ENCODE measurements at regions not wholly inside any gene's neighbourhood (a gene's known extent, or its start where the extent isn't known, plus 50 kb on each side); places are given as distances from the start of the nearest gene placed in this dataset.

DNA sequence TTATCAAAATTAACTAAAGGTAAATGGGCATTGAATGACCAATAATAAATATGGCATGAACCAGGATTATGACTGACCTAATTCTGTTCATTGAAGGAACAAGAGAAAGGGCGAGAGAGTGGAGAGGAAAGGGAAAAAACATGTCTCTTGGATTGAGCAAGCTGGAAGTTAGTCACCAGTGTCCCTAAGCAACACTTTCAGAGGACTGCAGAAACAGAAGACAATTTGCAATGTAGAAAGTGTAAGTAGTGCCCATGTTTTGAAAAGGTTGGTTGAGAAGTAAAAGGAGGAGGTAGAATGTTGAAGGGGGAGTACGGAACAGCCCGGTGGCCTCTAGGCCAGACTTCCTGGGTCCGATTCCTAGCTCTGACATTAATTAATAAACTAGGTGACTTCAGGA is 94.6 kb downstream of the FAS start:
- Histone ChIP-seq H3K9me3 (ENCODE audit: severe bottlenecking) (no peaks in the 10 kb centered on the region), H3K36me3 (ENCODE audit: low read depth) (no peaks in the 10 kb centered on the region), H3K4me3 (ENCODE audit: severe bottlenecking) (no peak overlapping the region), H3K27me3 (ENCODE audit: insufficient read depth, poor library complexity, severe bottlenecking) (no peaks in the 10 kb centered on the region), H3K4me1 (ENCODE audit: insufficient read depth, poor library complexity, severe bottlenecking) (no peaks in the 10 kb centered on the region), H3K27ac (ENCODE audit: poor library complexity, severe bottlenecking) (no peak overlapping the region)
- no peak for ATAC-seq (ENCODE audit: low read depth)
- no peak for DNase-seq (ENCODE audit: low spot score)
- TF ChIP-seq, protein P1, sequence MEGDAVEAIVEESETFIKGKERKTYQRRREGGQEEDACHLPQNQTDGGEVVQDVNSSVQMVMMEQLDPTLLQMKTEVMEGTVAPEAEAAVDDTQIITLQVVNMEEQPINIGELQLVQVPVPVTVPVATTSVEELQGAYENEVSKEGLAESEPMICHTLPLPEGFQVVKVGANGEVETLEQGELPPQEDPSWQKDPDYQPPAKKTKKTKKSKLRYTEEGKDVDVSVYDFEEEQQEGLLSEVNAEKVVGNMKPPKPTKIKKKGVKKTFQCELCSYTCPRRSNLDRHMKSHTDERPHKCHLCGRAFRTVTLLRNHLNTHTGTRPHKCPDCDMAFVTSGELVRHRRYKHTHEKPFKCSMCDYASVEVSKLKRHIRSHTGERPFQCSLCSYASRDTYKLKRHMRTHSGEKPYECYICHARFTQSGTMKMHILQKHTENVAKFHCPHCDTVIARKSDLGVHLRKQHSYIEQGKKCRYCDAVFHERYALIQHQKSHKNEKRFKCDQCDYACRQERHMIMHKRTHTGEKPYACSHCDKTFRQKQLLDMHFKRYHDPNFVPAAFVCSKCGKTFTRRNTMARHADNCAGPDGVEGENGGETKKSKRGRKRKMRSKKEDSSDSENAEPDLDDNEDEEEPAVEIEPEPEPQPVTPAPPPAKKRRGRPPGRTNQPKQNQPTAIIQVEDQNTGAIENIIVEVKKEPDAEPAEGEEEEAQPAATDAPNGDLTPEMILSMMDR (IDR thresholded peaks at IDR 0.05; ENCODE audit: poor library complexity, severe bottlenecking) = no peak

DNA sequence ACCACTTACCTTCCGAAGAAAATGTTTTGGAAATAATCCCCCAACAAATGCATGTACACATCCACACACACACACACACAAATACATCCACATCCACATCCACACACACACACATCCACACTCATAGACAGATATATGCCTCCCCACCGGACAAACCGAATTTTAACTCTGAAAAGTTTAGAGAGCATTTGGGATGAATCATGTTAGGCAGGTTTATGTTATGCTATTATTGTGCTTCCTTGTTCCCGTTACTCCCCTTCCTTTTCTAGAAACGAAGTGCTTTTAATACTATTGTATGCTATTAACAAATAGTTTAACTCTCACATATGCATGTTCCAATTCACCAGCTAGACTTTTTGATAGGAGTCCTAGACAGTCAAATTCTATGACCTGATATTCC is 91.5 kb downstream of the FAS start:
- Histone ChIP-seq H3K4me3 (ENCODE audit: severe bottlenecking) (no peak overlapping the region), H3K4me1 (ENCODE audit: insufficient read depth, poor library complexity, severe bottlenecking) (no peaks in the 10 kb centered on the region), H3K36me3 (ENCODE audit: low read depth) (no peaks in the 10 kb centered on the region), H3K27ac (ENCODE audit: poor library complexity, severe bottlenecking) (no peak overlapping the region), H3K9me3 (ENCODE audit: severe bottlenecking) (no peaks in the 10 kb centered on the region), H3K27me3 (ENCODE audit: insufficient read depth, poor library complexity, severe bottlenecking) (no peaks in the 10 kb centered on the region)
- ATAC-seq (ENCODE audit: low read depth) (no peak), DNase-seq (ENCODE audit: low spot score) (no peak)
- TF ChIP-seq, protein P1 (IDR thresholded peaks at IDR 0.05; ENCODE audit: poor library complexity, severe bottlenecking) = no peak

DNA sequence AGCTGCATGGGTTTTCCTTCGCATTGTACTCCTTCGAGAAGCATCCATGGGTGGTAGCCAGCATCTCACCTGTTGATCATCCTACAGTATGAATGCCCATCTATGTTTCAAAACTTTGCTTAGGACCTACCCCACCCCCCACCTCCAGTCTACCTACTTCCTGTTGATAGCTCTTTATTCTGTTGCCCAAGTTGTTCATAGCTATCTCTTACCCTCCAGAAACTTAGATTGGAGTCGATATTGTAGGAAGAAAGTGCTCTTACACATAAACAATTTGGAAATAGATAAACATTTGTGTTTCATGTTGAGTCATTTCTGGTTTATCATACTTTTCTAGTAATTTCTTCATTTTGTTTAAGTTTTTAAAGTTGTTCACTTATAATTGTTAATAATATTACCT is 90.1 kb downstream of the FAS start:
- ATAC-seq (ENCODE audit: low read depth) = no peak
- Histone ChIP-seq H3K9me3 (ENCODE audit: severe bottlenecking) (no peaks in the 10 kb centered on the region), H3K4me3 (ENCODE audit: severe bottlenecking) (no peak overlapping the region), H3K27ac (ENCODE audit: poor library complexity, severe bottlenecking) (no peak overlapping the region), H3K36me3 (ENCODE audit: low read depth) (no peaks in the 10 kb centered on the region), H3K27me3 (ENCODE audit: insufficient read depth, poor library complexity, severe bottlenecking) (no peaks in the 10 kb centered on the region), H3K4me1 (ENCODE audit: insufficient read depth, poor library complexity, severe bottlenecking) (no peaks in the 10 kb centered on the region)
- no peak for DNase-seq (ENCODE audit: low spot score)
- TF ChIP-seq, protein P1 (IDR thresholded peaks at IDR 0.05; ENCODE audit: poor library complexity, severe bottlenecking) = no peak

DNA sequence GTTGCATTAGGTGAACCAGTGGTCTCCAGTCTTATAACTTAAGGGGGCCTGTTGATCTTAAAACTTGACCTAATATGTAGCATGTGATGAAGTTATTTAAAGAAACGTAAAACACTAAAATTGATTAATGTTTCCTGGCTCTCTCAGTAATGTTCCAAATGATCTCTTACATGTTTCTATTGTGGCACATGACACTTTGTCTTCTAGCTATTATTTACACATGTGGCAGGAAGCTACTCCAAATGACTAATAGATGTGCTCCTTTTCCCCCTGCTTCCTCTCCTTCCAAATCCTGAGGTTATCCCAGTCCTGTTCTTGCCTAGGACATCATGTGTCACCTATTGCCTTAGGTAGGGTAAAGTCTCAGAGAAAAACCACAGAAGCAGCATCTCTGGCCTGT is 89.4 kb downstream of the FAS start:
- TF ChIP-seq, protein P1 (IDR thresholded peaks at IDR 0.05; ENCODE audit: poor library complexity, severe bottlenecking) = no peak
- Histone ChIP-seq H3K36me3 (ENCODE audit: low read depth) (no peaks in the 10 kb centered on the region), H3K4me1 (ENCODE audit: insufficient read depth, poor library complexity, severe bottlenecking) (no peaks in the 10 kb centered on the region), H3K27me3 (ENCODE audit: insufficient read depth, poor library complexity, severe bottlenecking) (no peaks in the 10 kb centered on the region), H3K4me3 (ENCODE audit: severe bottlenecking) (no peak overlapping the region), H3K27ac (ENCODE audit: poor library complexity, severe bottlenecking) (no peak overlapping the region), H3K9me3 (ENCODE audit: severe bottlenecking) (no peaks in the 10 kb centered on the region)
- DNase-seq (ENCODE audit: low spot score) = no peak
- ATAC-seq (ENCODE audit: low read depth) = no peak

DNA sequence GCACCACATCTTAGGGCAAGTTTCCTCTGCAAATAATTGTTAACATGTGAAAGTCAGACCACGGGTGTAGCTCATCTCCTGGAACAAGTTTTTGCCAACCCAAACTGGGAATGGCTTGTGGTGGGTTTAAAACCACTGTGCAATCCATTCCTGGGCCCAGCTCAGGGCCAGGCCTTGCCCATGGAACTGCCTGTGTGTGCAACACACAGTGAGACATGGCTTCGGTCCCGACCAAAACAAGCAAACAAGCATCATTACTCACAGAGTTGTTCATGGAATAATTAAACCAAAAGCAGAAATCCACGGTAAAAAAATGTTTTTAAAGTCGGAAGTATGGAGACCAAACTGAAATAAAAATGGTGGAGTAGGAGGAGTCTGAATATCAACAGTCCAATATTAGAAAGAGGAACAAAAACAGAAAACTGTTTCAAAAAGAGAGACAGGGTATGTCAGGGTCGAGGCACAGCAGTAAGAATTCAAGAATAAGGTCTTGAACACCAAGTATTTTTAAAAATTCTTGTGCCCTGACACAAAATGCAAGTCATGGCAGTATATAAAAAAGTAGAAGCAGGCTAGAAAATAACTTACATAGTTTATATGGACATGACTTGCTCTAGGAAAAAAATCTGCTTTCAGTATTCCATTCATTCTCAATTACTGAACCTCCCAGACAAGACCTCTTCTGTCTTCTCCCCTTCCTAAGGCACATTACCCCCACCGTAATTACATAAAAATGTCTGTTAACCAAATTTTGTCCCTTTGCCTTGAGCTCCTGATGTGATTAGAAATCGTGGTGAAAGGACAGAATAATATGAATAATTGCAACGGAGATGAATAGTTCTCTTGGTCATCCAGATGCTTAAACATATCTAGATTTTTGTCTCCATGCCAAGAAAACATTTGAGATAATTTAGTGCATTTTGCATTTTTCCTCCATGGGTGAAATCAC is 88.4 kb downstream of the FAS start:
- TF ChIP-seq, protein P1 (IDR thresholded peaks at IDR 0.05; ENCODE audit: poor library complexity, severe bottlenecking) = no peak
- Histone ChIP-seq H3K36me3 (ENCODE audit: low read depth) (no peaks in the 10 kb centered on the region), H3K27me3 (ENCODE audit: insufficient read depth, poor library complexity, severe bottlenecking) (no peaks in the 10 kb centered on the region), H3K4me1 (ENCODE audit: insufficient read depth, poor library complexity, severe bottlenecking) (no peaks in the 10 kb centered on the region), H3K4me3 (ENCODE audit: severe bottlenecking) (no peak overlapping the region), H3K27ac (ENCODE audit: poor library complexity, severe bottlenecking) (no peak overlapping the region), H3K9me3 (ENCODE audit: severe bottlenecking) (no peaks in the 10 kb centered on the region)
- ATAC-seq (ENCODE audit: low read depth) = no peak
- DNase-seq (ENCODE audit: low spot score) = no peak

All from RWPE2 (cell line).